ENCODE measurements at regions not wholly inside any gene's neighbourhood (a gene's known extent, or its start where the extent isn't known, plus 50 kb on each side); places are given as distances from the start of the nearest gene placed in this dataset.

- no peaks in the 10 kb centered on the region for H3K36me3 ChIP-seq
- WGBS, 5 donors, result 82 to 89% (median 87%) methylated on average over 5 of the region's 5 CpGs
- no peaks in the 10 kb centered on the region for H3K27me3 ChIP-seq
- peaks cover 0 to 9% (median 6%) of the 10 kb centered on the region in 4 donors for H3K4me1 ChIP-seq
- no peak for DNase-seq
- intact Hi-C loops (cut with DNase I; ENCODE audit: low total_unique reads), result no loop called here
- TF ChIP-seq POLR2A (IDR thresholded peaks at IDR 0.05), result no peak
- H3K27ac ChIP-seq, result no peak overlapping the region
- peaks cover 0 to 18% (median 7%) of the 10 kb centered on the region in 4 donors for H3K9me3 ChIP-seq
- no peak overlapping the region for H3K4me3 ChIP-seq
These were observed 60.7 kb upstream of the FOXK1 start for GRCh38 chr7:4621396-4621795.

DNA sequence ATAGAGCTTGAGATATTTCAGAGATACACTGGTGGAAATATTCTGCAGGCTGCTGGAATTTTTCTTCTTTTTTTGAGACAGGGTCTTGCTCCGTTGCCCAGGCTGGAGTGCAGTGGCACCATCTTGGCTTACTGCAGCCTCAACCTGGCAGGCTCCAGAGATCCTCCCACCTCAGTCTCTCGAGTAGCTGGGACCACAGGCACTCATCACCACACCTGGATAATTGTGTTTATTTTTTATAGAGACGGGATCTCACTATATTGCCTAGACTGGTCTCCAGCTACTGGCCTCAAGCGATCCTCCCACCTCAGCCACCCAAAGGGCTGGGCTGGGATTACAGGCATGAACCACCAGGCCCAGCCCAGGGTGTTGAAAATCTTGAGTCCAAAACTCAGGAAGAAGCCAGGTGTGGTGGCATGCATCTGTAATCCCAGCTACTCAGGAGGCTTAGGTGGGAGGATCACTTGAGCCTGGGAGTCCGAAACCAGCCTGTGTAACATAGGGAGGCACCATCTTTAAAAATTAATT lies 55.7 kb upstream of the FOXK1 start:
- no peak for DNase-seq
- H3K27me3 ChIP-seq, result peaks cover 0 to 14% (median 0%) of the 10 kb centered on the region in 3 donors
- intact Hi-C loops (cut with DNase I; ENCODE audit: low total_unique reads), result no loop called here
- H3K9me3 ChIP-seq, result peaks cover 0 to 18% (median 7%) of the 10 kb centered on the region in 4 donors
- H3K4me1 ChIP-seq, result peaks cover 4 to 13% (median 4%) of the 10 kb centered on the region in 4 donors
- no peaks in the 10 kb centered on the region for H3K36me3 ChIP-seq
- TF ChIP-seq EP300 (IDR thresholded peaks at IDR 0.05), result no peak
- no peak for TF ChIP-seq POLR2AphosphoS5 (IDR thresholded peaks at IDR 0.05)
- no peak for TF ChIP-seq POLR2A (IDR thresholded peaks at IDR 0.05)
- TF ChIP-seq, protein P1, sequence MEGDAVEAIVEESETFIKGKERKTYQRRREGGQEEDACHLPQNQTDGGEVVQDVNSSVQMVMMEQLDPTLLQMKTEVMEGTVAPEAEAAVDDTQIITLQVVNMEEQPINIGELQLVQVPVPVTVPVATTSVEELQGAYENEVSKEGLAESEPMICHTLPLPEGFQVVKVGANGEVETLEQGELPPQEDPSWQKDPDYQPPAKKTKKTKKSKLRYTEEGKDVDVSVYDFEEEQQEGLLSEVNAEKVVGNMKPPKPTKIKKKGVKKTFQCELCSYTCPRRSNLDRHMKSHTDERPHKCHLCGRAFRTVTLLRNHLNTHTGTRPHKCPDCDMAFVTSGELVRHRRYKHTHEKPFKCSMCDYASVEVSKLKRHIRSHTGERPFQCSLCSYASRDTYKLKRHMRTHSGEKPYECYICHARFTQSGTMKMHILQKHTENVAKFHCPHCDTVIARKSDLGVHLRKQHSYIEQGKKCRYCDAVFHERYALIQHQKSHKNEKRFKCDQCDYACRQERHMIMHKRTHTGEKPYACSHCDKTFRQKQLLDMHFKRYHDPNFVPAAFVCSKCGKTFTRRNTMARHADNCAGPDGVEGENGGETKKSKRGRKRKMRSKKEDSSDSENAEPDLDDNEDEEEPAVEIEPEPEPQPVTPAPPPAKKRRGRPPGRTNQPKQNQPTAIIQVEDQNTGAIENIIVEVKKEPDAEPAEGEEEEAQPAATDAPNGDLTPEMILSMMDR (IDR thresholded peaks at IDR 0.05), result no peak
- no peak overlapping the region for H3K27ac ChIP-seq
- WGBS, 5 donors, result 84 to 93% (median 89%) methylated on average over 5 of the region's 5 CpGs
- H3K4me3 ChIP-seq, result no peak overlapping the region

DNA sequence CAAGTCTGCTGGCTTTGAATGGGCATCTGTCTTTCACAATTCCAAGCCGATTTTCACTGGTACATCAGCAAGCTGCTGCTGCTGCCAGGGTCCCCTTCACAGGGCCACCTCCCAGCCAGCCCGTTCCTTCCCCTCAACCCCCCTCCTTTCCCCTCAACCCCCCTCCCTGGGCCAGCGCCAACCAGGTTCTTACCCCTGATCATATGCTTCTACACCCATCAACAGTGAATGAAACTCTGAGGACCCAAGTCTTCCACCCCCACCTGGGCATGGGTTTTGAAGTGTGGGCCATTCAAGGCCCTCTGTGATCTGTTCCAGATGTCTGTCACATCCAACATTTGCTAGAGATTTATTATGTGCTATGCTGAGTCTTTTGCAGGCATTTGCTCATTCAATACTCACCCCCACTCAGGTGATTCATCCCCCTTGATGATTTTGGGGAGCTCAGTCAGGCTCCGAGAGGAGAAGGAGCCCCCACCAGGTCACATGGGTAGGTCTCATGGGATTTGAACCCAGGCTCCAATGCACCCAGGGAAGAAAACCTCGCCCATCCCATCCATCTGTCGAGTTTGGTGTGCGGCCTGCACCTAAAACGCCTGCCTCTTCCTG lies 52.7 kb upstream of the FOXK1 start:
- 82 to 91% (median 87%) methylated on average over 8 of the region's 8 CpGs for WGBS, 5 donors
- no peak for DNase-seq

GRCh38 chr7:4631380-4632179 lies 50.5 kb upstream of the FOXK1 start:
- peak; percentile 73 to 93 for DNase-seq
- Histone ChIP-seq H3K27me3 (peaks cover 0 to 14% (median 0%) of the 10 kb centered on the region in 3 donors), H3K4me1 (peaks cover 7 to 15% (median 13%) of the 10 kb centered on the region in 4 donors), H3K9me3 (no peaks in the 10 kb centered on the region), H3K4me3 (peak overlapping the region; percentile 6 to 24 (median 19)), H3K36me3 (no peaks in the 10 kb centered on the region), H3K27ac (peak overlapping the region in 4 of 5 donors; percentile 21 to 66 (median 40))
- WGBS, 5 donors, result 17 to 21% (median 19%) methylated on average over 15 to 25 of the region's 25 CpGs
- TF ChIP-seq POLR2AphosphoS5 (IDR thresholded peaks at IDR 0.05) (peak in 2 of 3 donors; percentile 37 to 77), EP300 (IDR thresholded peaks at IDR 0.05) (no peak), POLR2A (IDR thresholded peaks at IDR 0.05) (no peak)
- TF ChIP-seq, protein P1 (IDR thresholded peaks at IDR 0.05), result peak in 5 of 7 experiments; percentile 25 to 67 (median 43)
- intact Hi-C loops (cut with DNase I; ENCODE audit: low total_unique reads), result no loop called here

More for the DNA sequence above, 52.7 kb upstream of the FOXK1 start:
- Histone ChIP-seq H3K4me1 (peaks cover 7 to 23% (median 14%) of the 10 kb centered on the region in 4 donors), H3K36me3 (no peaks in the 10 kb centered on the region), H3K27me3 (peaks cover 0 to 14% (median 0%) of the 10 kb centered on the region in 3 donors), H3K27ac (no peak overlapping the region), H3K9me3 (no peaks in the 10 kb centered on the region), H3K4me3 (no peak overlapping the region)
- intact Hi-C loops (cut with DNase I; ENCODE audit: low total_unique reads), result no loop called here
- TF ChIP-seq, protein P1 (IDR thresholded peaks at IDR 0.05), result no peak
- TF ChIP-seq POLR2A (IDR thresholded peaks at IDR 0.05) (no peak), EP300 (IDR thresholded peaks at IDR 0.05) (no peak), POLR2AphosphoS5 (IDR thresholded peaks at IDR 0.05) (no peak)

Small RNA genes lying in the stretch of these regions (small RNA-seq; reads per million reads assigned to genes)
- 0 reads per million in 4 donors for gene CYP3A54P
